Trophoblast cell (in vitro differentiated cells and primary cell): ENCODE measurements at regions not wholly inside any gene's neighbourhood (a gene's known extent, or its start where the extent isn't known, plus 50 kb on each side); places are given as distances from the start of the nearest gene placed in this dataset.

Source experiments
- DNase-seq, 2 donors: peaks; one replicate each; pipeline ENCODE4 v3.0.0-alpha.2; 2016
- H2AFZ ChIP-seq: 2 replicates; pipeline ENCODE4 v1.6.1; 2013; ENCODE audit warnings: low read length, moderate library complexity, mild to moderate bottlenecking; ENCODE audit not compliant: insufficient read depth, poor library complexity
- H2AK5ac ChIP-seq: 2 replicates; pipeline ENCODE4 v1.6.1; 2013; ENCODE audit warnings: mild to moderate bottlenecking, low read length
- H2BK120ac ChIP-seq: 2 replicates; pipeline ENCODE4 v1.6.1; 2013; ENCODE audit warnings: low read length, mild to moderate bottlenecking, moderate library complexity; ENCODE audit not compliant: insufficient read depth, poor library complexity
- H2BK12ac ChIP-seq: 2 replicates; pipeline ENCODE4 v1.6.1; 2013; ENCODE audit warnings: mild to moderate bottlenecking, low read length, moderate library complexity
- H2BK5ac ChIP-seq: 2 replicates; pipeline ENCODE4 v1.6.1; 2013; ENCODE audit warnings: low read length, low read depth, moderate library complexity, mild to moderate bottlenecking; ENCODE audit not compliant: poor library complexity
- H3K14ac ChIP-seq: 2 replicates; pipeline ENCODE4 v1.6.1; 2013; ENCODE audit warnings: mild to moderate bottlenecking, low read length
- H3K18ac ChIP-seq: 2 replicates; pipeline ENCODE4 v1.6.1; 2013; ENCODE audit warnings: mild to moderate bottlenecking, low read length
- H3K23ac ChIP-seq: 2 replicates; pipeline ENCODE4 v1.6.1; 2013; ENCODE audit warnings: low read length
- H3K27ac ChIP-seq: 2 replicates; pipeline ENCODE4 v1.5.1; 2013; ENCODE audit warnings: low read depth, mild to moderate bottlenecking, inconsistent platforms, low read length, moderate library complexity
- H3K27me3 ChIP-seq: 2 replicates; pipeline ENCODE4 v1.6.1; 2013; ENCODE audit warnings: inconsistent platforms, mild to moderate bottlenecking, low read length, moderate library complexity; ENCODE audit not compliant: insufficient read depth
- H3K36me3 ChIP-seq, 2 experiments: 1 replicate in 1 of 2; 2 replicates in 1 of 2; pipeline ENCODE4 v1.6.1; 2013; ENCODE audit warnings: low read length in 2 of 2, mild to moderate bottlenecking in 2 of 2, moderate library complexity in 1 of 2; ENCODE audit not compliant: insufficient read depth in 2 of 2, control insufficient read depth in 1 of 2
- H3K4ac ChIP-seq: 2 replicates; pipeline ENCODE4 v1.6.1; 2013; ENCODE audit warnings: low read depth, mild to moderate bottlenecking, low read length, moderate library complexity
- H3K4me1 ChIP-seq, 2 experiments: 1 replicate in 1 of 2; 2 replicates in 1 of 2; pipeline ENCODE4 v1.6.1; 2013; ENCODE audit warnings: low read length in 2 of 2, mild to moderate bottlenecking in 2 of 2, moderate library complexity in 1 of 2; ENCODE audit not compliant: insufficient read depth in 2 of 2, control insufficient read depth in 1 of 2
- H3K4me2 ChIP-seq: 2 replicates; pipeline ENCODE4 v1.6.1; 2013; ENCODE audit warnings: inconsistent platforms, mild to moderate bottlenecking, low read length, moderate library complexity
- H3K4me3 ChIP-seq: 2 replicates; pipeline ENCODE4 v1.5.1; 2013; ENCODE audit warnings: mild to moderate bottlenecking, low read depth, low read length, inconsistent platforms
- H3K79me1 ChIP-seq: one replicate; pipeline ENCODE4 v1.6.1; 2013; ENCODE audit warnings: low read length
- H3K79me2 ChIP-seq: 2 replicates; pipeline ENCODE4 v1.6.1; 2013; ENCODE audit warnings: low read length, mild to moderate bottlenecking; ENCODE audit not compliant: control insufficient read depth, insufficient read depth, poor library complexity
- H3K9ac ChIP-seq: 2 replicates; pipeline ENCODE4 v1.6.1; 2013; ENCODE audit warnings: mild to moderate bottlenecking, low read length
- H3K9me3 ChIP-seq: 2 replicates; pipeline ENCODE4 v1.6.1; 2013; ENCODE audit warnings: low read depth, mild to moderate bottlenecking, control low read depth, inconsistent platforms, low read length; ENCODE audit not compliant: insufficient read depth
- H4K12ac ChIP-seq: 2 replicates; pipeline ENCODE4 v1.6.1; 2013; ENCODE audit warnings: low read depth, mild to moderate bottlenecking, low read length, moderate library complexity
- H4K8ac ChIP-seq: 2 replicates; pipeline ENCODE4 v1.6.1; 2013; ENCODE audit warnings: low read depth, mild to moderate bottlenecking, low read length, moderate library complexity
- H4K91ac ChIP-seq: one replicate; pipeline ENCODE4 v1.6.1; 2013; ENCODE audit warnings: low read depth, mild to moderate bottlenecking, low read length, moderate library complexity
- WGBS: extraction: QIAGEN DNeasy Blood & Tissue Kit; methylation state at CpG from one replicate; pipeline ENCODE4 v1.1.7; 2013; ENCODE audit warnings: missing lambda C conversion rate; ENCODE audit not compliant: insufficient read length, insufficient coverage; ENCODE audit errors: extremely low coverage; 5-methylcytosine and 5-hydroxymethylcytosine counted together

GRCh38 chr13:44075113-44075512 lies 195.4 kb downstream of the LACC1 start:
- Histone ChIP-seq H4K12ac (no peak overlapping the region), H3K23ac (no peak overlapping the region), H3K4me2 (no peak overlapping the region), H2AFZ (no peak overlapping the region), H3K9ac (no peak overlapping the region), H3K27ac (no peak overlapping the region), H3K79me1 (no peaks in the 10 kb centered on the region), H3K18ac (no peak overlapping the region), H4K91ac (no peak overlapping the region), H3K4ac (no peak overlapping the region), H3K4me1 (no peaks in the 10 kb centered on the region), H2BK120ac (no peak overlapping the region), H2BK12ac (no peak overlapping the region), H3K79me2 (no peaks in the 10 kb centered on the region), H3K14ac (no peak overlapping the region), H3K4me3 (no peak overlapping the region), H3K36me3 (no peaks in the 10 kb centered on the region), H3K9me3 (no peaks in the 10 kb centered on the region), H3K27me3 (no peaks in the 10 kb centered on the region), H2BK5ac (no peak overlapping the region), H4K8ac (no peak overlapping the region), H2AK5ac (no peak overlapping the region)
- DNase-seq: no peak
- no CpG with 5 or more reads among the region's 2 CpGs for WGBS

- Histone ChIP-seq H3K27ac (no peak overlapping the region), H2AK5ac (no peak overlapping the region), H3K18ac (no peak overlapping the region), H3K14ac (no peak overlapping the region), H2BK5ac (no peak overlapping the region), H4K12ac (no peak overlapping the region), H3K36me3 (no peaks in the 10 kb centered on the region), H3K4me1 (no peaks in the 10 kb centered on the region), H3K23ac (no peak overlapping the region), H3K9me3 (peaks cover 1% of the 10 kb centered on the region), H3K79me1 (no peaks in the 10 kb centered on the region), H3K4me3 (no peak overlapping the region), H2BK120ac (no peak overlapping the region), H4K91ac (no peak overlapping the region), H3K4ac (no peak overlapping the region), H4K8ac (no peak overlapping the region), H3K79me2 (no peaks in the 10 kb centered on the region), H3K4me2 (no peak overlapping the region), H2AFZ (no peak overlapping the region), H3K9ac (no peak overlapping the region), H3K27me3 (no peaks in the 10 kb centered on the region), H2BK12ac (no peak overlapping the region)
- no CpG with 5 or more reads among the region's 5 CpGs for WGBS
- no peak for DNase-seq
Observed at GRCh38 chr13:44078806-44079376, 199.2 kb downstream of the LACC1 start.

GRCh38 chr13:44079413-44080205 lies 199.9 kb downstream of the LACC1 start:
- no peak for DNase-seq
- no peaks in the 10 kb centered on the region for H3K79me2 ChIP-seq
- no peak overlapping the region for H2BK120ac ChIP-seq
- no peaks in the 10 kb centered on the region for H3K79me1 ChIP-seq
- H4K8ac ChIP-seq: no peak overlapping the region
- H4K12ac ChIP-seq: no peak overlapping the region
- no peaks in the 10 kb centered on the region for H3K4me1 ChIP-seq
- H2BK12ac ChIP-seq: no peak overlapping the region
- H3K9me3 ChIP-seq: peaks cover 1% of the 10 kb centered on the region
- no peaks in the 10 kb centered on the region for H3K36me3 ChIP-seq
- H3K27ac ChIP-seq: no peak overlapping the region
- no peak overlapping the region for H3K18ac ChIP-seq
- H3K27me3 ChIP-seq: no peaks in the 10 kb centered on the region
- H2AFZ ChIP-seq: no peak overlapping the region
- H3K9ac ChIP-seq: no peak overlapping the region
- no CpG with 5 or more reads among the region's 11 CpGs for WGBS
- no peak overlapping the region for H2AK5ac ChIP-seq
- H4K91ac ChIP-seq: no peak overlapping the region
- H3K4ac ChIP-seq: no peak overlapping the region
- no peak overlapping the region for H2BK5ac ChIP-seq
- H3K14ac ChIP-seq: no peak overlapping the region
- no peak overlapping the region for H3K23ac ChIP-seq
- H3K4me3 ChIP-seq: no peak overlapping the region
- H3K4me2 ChIP-seq: no peak overlapping the region

GRCh38 chr13:44084146-44084545 lies 204.4 kb downstream of the LACC1 start:
- H2AK5ac ChIP-seq: no peak overlapping the region
- H3K9me3 ChIP-seq: peaks cover 1% of the 10 kb centered on the region
- no peak overlapping the region for H2AFZ ChIP-seq
- H2BK12ac ChIP-seq: no peak overlapping the region
- no peak overlapping the region for H4K91ac ChIP-seq
- H3K9ac ChIP-seq: no peak overlapping the region
- H3K4ac ChIP-seq: no peak overlapping the region
- H3K14ac ChIP-seq: no peak overlapping the region
- H4K8ac ChIP-seq: no peak overlapping the region
- no peak overlapping the region for H2BK120ac ChIP-seq
- no peak overlapping the region for H3K18ac ChIP-seq
- H3K4me1 ChIP-seq: no peaks in the 10 kb centered on the region
- no peak for DNase-seq
- H3K36me3 ChIP-seq: no peaks in the 10 kb centered on the region
- no peaks in the 10 kb centered on the region for H3K79me1 ChIP-seq
- no peak overlapping the region for H4K12ac ChIP-seq
- H3K4me2 ChIP-seq: no peak overlapping the region
- H3K23ac ChIP-seq: no peak overlapping the region
- WGBS: no CpG with 5 or more reads among the region's 3 CpGs
- H3K27me3 ChIP-seq: no peaks in the 10 kb centered on the region
- no peak overlapping the region for H2BK5ac ChIP-seq
- H3K4me3 ChIP-seq: no peak overlapping the region
- H3K27ac ChIP-seq: no peak overlapping the region
- H3K79me2 ChIP-seq: no peaks in the 10 kb centered on the region
